GM21515 (cell line): ENCODE measurements at regions not wholly inside any gene's neighbourhood (a gene's known extent, or its start where the extent isn't known, plus 50 kb on each side); places are given as distances from the start of the nearest gene placed in this dataset.

ENCODE experiments used
- ATAC-seq: cut with Tn5 transposase; IDR thresholded peaks from one replicate; pipeline ENCODE4 v1.9.1; 2021; ENCODE audit not compliant: unreplicated experiment

DNA sequence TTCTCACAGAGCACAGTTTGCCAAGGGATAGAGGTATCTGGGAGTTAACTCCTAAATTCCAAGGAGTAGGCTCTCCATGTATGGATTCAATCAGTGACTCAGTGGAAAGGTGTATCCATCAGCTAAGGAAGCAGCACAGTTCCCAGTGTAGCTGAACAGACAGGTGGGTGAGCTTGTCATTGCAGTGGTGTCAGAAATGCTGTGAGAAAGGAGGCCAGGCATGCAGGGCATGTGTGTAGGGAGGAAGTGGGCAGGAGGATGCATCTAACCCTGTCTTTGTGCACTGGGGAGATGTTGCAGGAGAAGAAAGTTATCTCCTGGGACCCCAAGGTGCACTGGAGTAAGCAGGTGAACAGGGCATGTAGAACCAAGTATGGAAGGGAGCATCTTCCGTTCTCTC, 539.0 kb downstream of the VRK1 start:
- no peak for ATAC-seq

DNA sequence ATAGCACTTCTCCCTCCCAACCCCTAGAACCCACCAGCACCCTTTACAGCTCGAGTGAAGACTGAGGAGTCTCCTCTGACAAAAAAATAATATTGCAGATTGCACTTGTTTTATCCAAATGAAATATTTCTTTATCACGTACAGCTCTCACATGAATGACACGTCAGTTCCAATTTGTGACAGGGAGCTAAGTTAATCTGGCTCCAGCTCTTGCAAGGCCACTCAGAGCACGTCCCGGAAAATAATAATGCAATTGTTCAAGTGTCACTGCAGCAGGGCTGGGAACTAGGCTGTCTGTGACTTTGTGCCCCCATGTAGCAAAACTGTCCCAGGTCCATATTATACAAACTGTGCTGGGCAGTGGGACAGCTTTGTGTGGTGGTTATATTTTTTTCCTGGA, 539.6 kb downstream of the VRK1 start:
- ATAC-seq = no peak

DNA sequence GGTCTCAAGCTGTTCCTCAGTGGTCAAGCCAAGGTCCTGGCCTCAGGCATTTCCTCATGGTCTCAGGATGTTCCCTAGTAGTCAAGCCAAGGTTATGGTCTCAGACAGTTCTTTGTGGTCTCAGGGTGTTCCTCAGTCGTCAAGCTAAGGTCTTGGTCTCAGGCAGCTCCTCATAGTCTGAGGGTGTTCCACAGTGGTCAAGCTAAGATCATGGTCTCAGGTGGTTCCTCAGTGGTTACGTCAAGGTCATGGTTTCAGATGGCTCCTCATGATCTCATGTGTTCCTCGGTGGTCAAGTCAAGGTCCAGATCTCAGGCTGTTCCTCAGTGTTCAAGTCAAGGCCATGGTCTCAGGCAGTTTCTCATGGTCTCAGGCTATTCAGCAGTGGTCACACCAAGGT, 540.1 kb downstream of the VRK1 start:
- ATAC-seq = no peak

DNA sequence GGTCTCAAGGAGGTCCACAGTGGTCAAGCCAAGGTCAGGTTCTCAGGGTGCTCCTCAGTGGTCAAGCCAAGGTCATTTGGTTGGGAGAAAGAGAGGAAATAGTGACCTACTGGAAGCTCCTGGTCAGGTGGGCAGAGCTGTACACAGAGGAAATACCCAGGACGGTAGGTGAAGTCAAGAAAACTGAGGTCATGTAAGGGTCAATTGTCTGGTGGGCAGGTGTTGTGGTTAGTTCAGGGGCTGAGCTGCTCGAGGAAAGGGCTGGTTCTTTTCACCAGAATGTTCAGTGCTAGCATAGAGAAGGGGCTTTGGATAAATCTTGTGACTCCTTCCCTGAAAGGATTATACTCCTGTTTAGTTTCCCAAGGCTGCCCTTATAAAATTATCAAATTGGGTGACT, 540.5 kb downstream of the VRK1 start:
- no peak for ATAC-seq

DNA sequence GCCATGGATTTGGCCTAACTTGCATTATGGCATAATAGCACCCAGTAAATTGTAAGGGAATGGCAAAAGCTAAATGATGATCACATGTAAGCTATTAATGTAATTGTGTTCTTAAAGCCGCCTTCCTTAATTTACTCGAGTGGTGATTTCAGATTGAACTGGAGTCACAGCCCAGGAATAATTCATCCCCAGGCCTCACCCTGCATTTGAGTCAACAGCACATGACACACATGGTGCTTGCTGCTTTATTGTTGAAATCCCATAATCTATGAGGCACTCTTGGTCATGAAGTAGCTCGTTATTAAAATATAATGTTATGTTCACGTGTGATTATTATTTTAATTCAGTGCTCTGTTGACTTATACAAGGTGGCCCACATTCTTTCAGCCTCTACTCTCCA, 547.5 kb downstream of the VRK1 start:
- no peak for ATAC-seq

DNA sequence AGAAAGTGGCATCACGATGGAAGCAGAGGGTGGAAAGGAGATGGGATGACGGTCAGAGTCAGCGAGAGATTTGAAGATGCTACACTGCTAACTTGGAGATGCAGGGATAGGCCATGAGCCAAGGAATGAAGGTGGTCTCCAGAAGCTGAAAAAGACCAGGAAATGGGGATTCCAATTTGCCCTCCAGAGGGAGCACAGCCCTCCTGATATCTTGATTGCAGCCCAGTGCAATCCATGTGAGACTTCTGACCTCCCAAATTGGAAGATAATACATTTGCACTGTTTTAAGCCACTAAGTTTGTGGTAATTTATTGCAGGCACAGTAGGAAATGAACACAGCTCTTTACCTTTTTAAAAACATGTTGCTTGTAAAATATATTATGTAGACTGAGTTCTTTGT, 549.5 kb downstream of the VRK1 start:
- no peak for ATAC-seq

DNA sequence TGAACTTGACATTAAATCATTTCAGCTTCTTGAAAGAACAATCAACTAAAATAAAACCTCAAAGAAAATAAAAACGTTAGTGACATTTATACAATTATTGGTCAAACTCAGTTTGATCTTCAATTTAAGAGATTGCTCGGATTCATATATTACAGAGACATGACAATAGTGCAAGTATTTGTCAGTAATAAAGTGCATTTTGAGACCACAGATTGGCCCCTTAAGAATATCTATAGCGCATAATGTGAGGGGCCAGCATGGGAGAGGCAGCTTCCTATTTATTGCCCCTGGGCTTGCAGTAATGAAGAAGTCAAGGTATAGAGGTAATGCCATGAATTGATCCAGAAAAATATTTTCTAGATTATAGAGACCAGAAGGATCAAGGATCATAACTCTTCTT, 552.3 kb downstream of the VRK1 start:
- no peak for ATAC-seq

DNA sequence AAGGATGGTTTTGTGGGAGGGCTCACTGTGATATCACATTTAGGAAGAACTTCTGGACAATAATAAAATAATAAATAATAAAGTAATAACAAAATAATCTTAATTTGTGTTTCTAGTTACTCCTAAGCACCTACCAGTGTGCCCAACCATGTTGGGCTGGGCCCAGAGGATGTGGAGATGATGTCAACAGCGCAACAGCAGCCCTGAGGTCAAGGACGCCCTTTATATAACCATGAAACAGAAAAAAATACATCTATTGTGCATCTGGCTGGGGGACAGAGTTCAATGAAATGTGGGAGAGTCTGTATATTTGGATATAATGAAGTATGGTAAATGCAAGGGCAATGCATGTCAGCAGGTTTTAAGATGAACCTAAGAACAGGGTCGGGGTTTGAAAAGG, 552.8 kb downstream of the VRK1 start:
- ATAC-seq = no peak

DNA sequence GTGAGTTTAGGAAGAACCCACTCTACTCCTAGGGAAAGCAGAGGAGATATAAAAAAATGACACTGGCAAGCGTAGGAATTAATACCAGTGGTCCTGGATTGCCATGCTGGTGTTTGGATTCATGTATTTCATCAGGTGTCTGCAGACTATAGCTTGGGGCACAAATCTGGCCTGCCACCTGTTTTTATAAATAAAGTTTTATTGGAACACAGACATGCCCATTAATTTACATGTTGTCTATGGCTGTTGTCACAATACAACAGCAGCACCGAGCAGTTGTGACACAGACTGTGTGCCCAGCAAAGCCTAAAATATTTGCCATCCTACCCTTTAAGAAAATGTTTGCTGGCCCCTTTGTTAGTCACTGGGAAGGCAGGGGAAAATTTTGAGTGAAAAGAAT, 553.2 kb downstream of the VRK1 start:
- no peak for ATAC-seq

DNA sequence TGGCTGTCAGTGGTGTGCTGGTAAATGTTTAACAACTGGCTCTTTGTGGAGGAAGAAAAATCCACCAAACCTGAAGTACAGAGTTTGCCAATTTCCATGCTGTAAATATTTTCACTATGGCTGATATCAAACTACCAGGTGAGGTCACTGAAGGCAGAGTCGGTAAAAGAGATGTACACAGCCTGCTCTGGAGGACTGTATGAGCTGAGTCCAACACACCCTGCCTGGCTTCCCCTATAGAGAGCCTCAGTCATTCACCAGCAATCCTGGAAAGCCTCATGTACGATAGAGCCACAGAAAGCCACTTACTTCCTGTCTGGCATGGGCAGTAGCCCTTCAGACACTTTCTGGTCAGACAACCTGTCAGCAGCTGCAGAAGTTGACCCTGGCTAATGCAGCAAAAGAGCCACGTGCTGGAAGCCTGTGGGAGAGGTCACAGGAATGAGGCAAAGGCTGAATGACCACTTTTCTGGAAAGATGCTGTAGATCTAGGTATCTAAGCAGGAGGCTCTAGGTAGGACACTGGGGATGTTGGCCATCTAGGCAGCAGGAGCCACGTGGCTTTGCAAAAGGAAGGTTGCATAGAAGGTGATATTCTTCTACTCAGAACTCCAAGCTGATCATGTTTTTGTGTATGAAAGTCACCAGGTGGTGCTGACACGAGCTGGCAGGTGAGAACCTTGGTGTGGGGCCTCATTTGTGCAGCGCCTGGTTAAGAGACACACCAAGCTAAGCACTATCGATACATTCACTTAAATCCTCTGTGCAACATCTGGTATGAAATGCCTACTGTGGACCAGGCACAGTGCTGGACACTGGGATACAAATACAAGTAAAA, 553.9 kb downstream of the VRK1 start:
- ATAC-seq = no peak

DNA sequence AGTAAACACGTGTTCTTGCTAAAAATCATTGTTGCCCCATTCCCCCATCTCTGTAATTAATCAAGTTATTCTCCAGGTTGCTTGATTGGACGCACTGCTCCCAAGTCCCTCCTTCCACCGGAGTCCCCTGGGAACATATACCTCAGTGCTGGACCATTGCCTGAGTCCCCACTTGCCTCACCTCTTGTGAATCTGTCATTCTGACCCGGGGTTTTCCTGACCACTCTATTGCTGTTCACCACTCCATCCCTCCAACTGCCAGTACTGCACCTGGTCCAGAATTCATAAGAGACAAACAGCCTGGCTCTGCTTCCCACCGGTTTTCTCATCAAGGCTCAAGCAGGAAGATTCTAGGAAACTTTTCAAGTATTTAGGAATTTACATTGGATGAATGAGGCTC, 555.9 kb downstream of the VRK1 start:
- no peak for ATAC-seq

DNA sequence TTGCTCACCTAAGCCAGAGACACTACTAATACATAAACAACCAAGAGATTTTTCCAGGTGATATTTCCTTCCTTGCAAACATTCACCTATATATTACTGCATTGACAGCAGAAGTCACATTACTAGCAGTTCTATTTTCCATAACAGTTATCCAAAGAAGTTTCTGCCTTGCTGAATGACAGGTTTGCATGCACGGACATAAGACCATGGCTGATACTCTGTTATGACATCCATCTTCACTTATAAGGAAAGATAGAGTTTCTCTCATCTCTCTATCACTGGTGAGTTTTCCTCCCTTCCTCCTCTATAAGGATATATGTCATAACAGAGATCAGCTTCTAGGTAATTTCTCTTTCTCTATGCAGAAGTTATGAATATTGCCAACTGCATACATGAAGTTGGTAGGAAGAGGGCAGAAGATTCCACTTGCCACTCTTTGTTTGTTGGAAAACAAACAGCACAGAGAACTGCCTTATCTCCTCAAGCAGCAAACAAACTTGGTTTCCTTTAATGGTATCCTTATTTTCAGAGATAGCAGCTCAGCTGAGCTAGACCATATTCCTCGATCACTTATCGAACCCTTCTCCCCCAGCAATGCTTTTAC, 557.0 kb downstream of the VRK1 start:
- no peak for ATAC-seq

DNA sequence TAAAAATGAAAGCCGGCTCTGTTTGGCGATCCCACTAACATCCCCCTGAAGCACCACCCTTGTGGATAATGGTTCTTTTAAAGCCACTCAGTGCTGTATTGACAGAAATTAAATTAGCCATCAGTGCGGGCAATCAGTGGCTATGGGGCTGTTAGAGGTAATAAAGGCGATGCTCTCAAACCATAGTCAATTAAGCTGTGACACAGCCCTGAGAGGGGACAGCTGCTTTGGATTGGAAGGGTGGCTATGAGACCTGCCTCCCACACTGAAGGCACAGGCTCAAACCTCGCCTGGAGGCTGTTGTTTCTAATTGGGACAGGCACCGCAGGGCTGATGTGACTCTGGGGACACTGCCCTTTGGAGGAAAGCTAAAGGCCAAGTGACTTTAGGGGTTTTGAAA, 562.2 kb downstream of the VRK1 start:
- no peak for ATAC-seq

DNA sequence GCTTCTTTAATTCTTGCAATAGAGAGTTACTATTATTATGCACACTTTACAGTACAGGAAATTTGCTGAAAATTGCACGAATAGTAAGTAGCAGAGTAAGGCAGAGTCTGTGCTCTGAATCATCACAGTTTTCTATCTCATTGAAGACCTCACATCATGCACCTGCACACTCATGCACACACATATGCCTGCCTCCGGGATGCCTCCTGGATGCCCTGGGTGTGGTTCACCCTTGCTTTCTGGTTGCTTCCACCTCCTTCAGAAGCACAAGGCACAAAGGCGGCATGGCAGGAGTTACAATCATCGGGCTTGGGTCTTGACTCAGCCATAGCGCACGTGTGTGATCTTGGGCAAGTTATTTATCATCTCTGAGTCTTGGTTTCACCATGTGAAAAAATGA, 564.0 kb downstream of the VRK1 start:
- ATAC-seq = no peak

DNA sequence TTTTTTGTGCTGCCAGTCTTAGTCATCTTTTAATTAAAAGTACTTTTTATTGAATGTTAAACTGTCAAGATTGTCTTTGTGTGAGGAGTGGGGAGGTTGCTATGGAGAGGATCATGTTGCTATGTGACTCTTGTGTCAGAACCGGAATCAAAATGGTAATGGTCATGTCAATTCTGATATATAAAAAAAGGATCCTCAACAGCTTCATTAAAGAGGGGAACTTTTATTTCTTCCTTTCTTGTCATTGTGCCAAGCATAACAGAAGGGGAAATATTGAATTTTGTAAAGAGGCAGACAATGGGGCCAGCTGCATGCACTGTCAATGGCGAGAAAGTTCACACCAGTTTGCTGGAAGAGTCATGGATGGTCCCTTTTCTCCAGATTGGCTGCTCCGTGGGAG, 564.8 kb downstream of the VRK1 start:
- ATAC-seq = no peak

DNA sequence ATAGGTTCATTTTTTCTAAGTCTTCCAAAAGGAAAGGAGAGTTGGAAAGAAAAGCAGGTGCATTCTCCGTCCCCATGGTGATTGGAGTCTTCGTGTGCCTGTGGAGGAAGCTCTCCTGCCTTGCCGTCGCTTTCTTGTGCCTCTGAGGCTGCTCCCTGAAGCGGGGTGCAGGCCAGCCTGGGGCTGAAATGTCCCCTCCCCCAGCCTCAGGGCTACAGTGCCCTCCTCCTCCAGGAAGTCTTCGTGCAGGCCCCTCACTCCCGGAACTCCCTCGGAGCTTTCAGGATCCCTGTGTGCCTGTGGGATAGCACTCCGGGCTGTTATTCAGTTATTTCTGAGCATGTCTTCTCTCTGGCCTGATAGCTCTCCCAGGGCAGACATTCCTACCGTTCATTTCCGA, 569.2 kb downstream of the VRK1 start:
- no peak for ATAC-seq

DNA sequence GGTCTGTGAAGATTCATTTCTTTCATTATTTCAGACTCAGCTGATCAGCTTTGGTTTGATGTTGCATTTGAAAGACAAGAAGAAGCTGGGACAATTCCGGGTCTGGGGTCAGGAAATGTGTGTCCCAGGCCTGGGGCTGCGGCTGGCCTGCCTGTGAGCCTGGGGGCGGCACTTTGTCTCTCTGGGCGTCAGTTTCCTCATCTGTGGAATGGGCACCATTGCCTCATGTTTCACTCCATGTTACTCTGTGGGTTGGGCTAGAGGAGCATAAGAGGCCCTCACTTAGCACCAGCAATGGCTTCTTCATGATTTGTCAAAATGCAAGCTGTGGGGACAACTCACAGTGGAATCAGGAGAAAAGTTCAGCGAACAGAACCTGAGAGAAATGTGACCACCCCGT, 570.1 kb downstream of the VRK1 start:
- ATAC-seq = no peak

DNA sequence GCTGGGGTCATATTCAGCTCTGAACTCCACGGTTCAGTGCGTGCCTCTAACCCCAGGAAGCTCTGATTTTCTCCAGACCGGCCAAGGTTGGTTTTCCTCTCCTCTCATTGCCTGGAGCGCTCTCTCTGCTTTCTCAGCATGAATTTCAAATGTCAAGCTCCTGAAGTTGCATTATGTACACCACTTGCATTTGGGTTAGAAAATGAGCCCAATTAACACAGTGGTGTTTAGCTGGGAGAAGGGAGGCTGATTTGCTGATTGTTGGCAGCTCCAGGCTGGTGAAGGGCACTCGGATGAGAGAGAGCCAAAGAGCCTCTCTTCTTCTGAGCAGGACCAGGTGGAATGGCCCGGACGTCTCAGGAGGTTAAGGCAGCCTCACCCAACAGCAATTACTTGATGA, 570.9 kb downstream of the VRK1 start:
- ATAC-seq = no peak

DNA sequence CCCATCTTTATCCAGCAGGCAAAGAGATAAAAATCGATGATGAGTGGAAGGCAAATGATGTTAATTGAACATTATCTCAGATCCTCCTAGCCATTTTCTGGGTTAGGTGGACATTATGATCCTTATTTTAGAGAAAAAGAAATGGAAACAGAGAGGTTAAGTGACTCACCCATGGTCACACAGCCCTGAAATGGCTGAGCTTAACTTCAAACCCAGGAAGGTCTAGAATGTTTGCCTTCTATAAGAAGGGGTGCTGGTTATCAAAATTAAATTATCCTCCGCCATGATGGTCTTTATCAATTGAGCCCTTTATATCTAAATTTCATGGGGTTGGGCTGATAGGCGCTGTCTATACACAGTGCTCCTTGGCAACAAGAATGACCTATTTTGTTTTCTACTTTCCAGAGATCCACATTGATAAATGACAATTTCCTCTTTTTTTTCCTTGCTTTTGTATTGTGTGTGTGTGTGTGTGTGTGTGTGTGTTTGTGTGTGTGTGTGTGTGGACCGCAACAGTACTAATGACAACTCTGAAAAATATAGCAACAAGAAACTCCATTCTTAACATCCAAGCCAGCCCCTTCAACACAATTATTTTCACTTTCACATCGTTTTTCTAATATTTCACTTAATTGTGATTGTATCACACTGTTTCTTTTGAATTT, 571.9 kb downstream of the VRK1 start:
- no peak for ATAC-seq

DNA sequence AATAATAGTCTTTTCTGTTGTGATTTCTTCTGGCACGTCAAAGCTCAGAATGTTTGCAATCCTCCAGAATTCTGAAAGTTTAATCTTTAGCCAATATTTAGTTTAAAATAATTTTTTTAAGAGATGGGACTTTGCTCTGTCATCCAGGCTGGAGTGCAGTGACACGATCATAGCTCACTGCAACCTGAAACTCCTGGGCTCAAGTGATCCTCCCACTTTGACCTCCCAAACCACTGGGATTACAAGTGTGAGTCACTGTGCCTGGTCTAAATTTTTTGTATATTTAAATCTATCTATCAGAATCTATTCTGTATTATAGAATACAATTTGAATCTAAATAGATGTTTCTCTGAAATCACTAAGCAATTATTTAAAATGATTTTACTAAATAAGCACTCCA, 572.7 kb downstream of the VRK1 start:
- ATAC-seq = no peak

DNA sequence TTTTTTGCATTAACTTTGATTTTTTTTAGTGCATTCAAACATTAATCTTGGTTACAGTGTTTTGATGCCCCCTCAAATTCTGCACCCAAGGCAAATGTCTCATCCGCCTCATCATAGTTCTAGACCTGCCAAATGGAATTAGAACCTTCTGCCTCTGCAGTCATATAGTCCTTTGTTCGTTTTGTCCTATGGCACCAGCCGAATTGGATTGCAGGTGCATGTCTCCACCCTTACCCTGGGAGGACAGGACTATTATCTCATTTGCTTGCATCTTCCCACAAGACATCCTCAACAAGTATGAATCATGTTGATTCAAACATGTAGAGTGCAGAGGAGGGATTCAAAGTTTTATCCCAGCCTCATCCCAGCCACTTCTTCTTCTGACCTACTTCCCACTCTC, 579.1 kb downstream of the VRK1 start:
- no peak for ATAC-seq

DNA sequence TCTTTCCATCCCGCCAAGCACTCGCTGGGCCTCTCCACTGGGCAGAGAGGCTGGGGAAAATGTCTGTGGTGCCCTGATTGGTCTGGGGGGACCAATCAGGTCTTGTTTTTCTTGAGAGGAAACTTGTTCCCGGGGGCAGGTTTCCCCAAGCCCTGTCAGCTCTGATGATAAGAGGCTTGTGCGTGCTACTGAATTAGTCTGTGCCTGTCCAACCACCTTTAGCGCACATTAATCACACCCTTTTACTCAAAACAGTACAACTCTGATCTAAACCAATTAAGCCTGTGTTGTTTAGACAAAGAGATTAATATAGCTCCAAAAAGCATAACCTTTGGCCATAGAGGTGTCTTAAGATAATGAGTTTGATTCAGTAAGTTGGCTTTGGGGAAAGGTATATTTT, 580.4 kb downstream of the VRK1 start:
- no peak for ATAC-seq
